ENCODE measurements at regions not wholly inside any gene's neighbourhood (a gene's known extent, or its start where the extent isn't known, plus 50 kb on each side); places are given as distances from the start of the nearest gene placed in this dataset.
A peak's percentile ranks its signal among the peaks of the same experiment; 100 is the strongest.

DNA sequence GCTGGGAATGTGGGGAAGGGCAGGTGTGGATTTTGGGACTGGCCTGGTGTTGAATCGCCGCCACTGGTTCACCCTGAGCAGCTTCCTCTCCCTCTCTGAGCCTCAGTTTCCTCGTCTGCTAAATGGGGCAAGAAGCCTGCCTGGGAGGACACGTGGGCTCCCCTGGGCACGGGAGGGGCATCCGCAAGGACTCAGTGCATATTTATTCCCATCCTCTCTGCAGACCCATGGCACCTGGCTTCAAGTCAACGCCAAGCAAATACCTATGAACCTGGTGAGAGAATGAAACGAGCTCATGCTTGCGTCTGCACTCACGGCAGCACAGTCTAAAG lies 234.4 kb downstream of the PTPRU start:
- no peak for DNase-seq
- Histone ChIP-seq H3K36me3 (ENCODE audit: control insufficient read depth, insufficient read depth, low read length) (no peaks in the 10 kb centered on the region), H3K9me3 (ENCODE audit: control insufficient read depth, low read length) (peaks cover 5% of the 10 kb centered on the region), H3K27me3 (ENCODE audit: control insufficient read depth, insufficient read depth, low read length, poor library complexity, severe bottlenecking) (no peaks in the 10 kb centered on the region), H3K27ac (ENCODE audit: low read depth, low read length) (no peak overlapping the region), H3K9ac (ENCODE audit: extremely low read depth, low read length, poor library complexity, severe bottlenecking) (no peak overlapping the region), H3K4me1 (ENCODE audit: control insufficient read depth, insufficient read depth, low read length) (peaks cover 26% of the 10 kb centered on the region), H3K4me3 (ENCODE audit: low read length) (no peak overlapping the region)
- WGBS, 2 experiments (ENCODE audit: insufficient coverage in 1 of 2, insufficient read length in 1 of 2): 86 to 96% methylated on average over 5 to 10 of the region's 10 CpGs
- no peak overlapping the region for H3K27ac Mint-ChIP-seq
- H3K36me3 Mint-ChIP-seq (ENCODE audit: low read depth): no peaks in the 10 kb centered on the region
- peaks cover 61% of the 10 kb centered on the region for H3K4me1 Mint-ChIP-seq
- peaks cover 10% of the 10 kb centered on the region for H3K9me3 Mint-ChIP-seq
- TF ChIP-seq, protein P1, sequence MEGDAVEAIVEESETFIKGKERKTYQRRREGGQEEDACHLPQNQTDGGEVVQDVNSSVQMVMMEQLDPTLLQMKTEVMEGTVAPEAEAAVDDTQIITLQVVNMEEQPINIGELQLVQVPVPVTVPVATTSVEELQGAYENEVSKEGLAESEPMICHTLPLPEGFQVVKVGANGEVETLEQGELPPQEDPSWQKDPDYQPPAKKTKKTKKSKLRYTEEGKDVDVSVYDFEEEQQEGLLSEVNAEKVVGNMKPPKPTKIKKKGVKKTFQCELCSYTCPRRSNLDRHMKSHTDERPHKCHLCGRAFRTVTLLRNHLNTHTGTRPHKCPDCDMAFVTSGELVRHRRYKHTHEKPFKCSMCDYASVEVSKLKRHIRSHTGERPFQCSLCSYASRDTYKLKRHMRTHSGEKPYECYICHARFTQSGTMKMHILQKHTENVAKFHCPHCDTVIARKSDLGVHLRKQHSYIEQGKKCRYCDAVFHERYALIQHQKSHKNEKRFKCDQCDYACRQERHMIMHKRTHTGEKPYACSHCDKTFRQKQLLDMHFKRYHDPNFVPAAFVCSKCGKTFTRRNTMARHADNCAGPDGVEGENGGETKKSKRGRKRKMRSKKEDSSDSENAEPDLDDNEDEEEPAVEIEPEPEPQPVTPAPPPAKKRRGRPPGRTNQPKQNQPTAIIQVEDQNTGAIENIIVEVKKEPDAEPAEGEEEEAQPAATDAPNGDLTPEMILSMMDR (conservative IDR thresholded peaks at IDR 0.05): no peak
- H3K27me3 Mint-ChIP-seq (ENCODE audit: insufficient read depth): peaks cover 4% of the 10 kb centered on the region
- no peak overlapping the region for H3K4me3 Mint-ChIP-seq

DNA sequence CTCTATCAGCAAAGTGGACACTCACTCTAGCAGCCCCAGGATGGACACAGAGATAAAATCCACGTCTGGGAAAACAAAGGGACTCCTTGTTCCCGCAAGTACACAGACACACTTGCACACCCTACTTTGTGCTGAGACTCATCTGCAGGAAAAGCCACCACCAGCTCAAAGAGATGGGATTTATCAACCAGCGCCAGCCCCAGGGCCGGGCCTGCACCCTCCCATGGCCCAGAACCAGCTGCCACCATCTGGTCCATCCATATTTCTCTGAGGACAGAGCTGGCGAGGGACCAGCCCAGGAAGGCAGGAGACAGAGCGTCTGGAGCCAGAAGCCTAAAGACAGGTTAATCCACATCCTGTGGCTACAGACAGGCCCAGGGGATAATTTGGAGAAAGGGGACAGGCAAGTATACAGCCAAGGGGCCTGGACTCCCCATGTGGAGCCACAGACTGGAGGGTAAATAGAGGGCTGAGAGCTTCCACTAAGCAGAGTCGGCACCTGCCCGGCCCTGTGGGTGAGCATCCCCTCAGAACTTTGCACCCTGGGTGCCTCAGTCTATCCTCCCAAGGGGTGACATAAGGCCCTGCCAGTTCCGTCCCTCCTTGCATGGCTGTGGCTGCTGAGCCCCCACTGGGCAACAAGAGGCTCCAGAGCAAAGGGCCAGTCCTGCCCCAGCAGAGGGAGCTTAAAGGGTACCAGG lies 233.9 kb downstream of the PTPRU start:
- TF ChIP-seq, protein P1 (conservative IDR thresholded peaks at IDR 0.05): no peak
- WGBS, 2 experiments (ENCODE audit: insufficient coverage in 1 of 2, insufficient read length in 1 of 2): 73 to 90% methylated on average over 4 to 9 of the region's 9 CpGs

DNA sequence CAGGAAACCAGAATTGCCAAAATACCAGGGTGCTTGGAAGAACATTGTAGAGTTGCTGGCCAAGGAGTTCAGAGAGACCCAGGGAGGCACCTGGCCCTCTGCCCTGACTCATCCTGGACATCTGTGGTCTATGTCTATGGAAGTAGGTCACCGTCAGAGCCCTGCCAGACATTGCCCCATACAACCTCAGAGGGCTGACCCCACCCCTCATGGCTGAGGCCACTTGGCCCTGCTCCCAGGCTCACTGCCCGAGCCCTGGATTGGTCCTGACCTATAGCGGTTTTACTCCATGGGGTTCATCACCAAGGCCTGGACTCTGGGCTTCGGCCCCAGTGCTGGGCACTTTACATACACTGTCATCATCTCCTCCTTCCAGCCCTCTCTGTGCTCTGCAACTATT lies 233.1 kb downstream of the PTPRU start:
- Histone ChIP-seq H3K36me3 (ENCODE audit: control insufficient read depth, insufficient read depth, low read length) (no peaks in the 10 kb centered on the region), H3K9ac (ENCODE audit: extremely low read depth, low read length, poor library complexity, severe bottlenecking) (no peak overlapping the region), H3K9me3 (ENCODE audit: control insufficient read depth, low read length) (peaks cover 13% of the 10 kb centered on the region), H3K4me3 (ENCODE audit: low read length) (no peak overlapping the region), H3K4me1 (ENCODE audit: control insufficient read depth, insufficient read depth, low read length) (peaks cover 21% of the 10 kb centered on the region), H3K27me3 (ENCODE audit: control insufficient read depth, insufficient read depth, low read length, poor library complexity, severe bottlenecking) (no peaks in the 10 kb centered on the region), H3K27ac (ENCODE audit: low read depth, low read length) (no peak overlapping the region)
- Mint-ChIP-seq H3K4me1 (peaks cover 48% of the 10 kb centered on the region), H3K9me3 (peaks cover 21% of the 10 kb centered on the region), H3K36me3 (ENCODE audit: low read depth) (no peaks in the 10 kb centered on the region), H3K4me3 (no peak overlapping the region), H3K27ac (no peak overlapping the region), H3K27me3 (ENCODE audit: insufficient read depth) (peaks cover 4% of the 10 kb centered on the region)
- TF ChIP-seq, protein P1 (conservative IDR thresholded peaks at IDR 0.05): no peak
- 78 to 100% methylated on average over 2 to 4 of the region's 4 CpGs for WGBS, 2 experiments (ENCODE audit: insufficient coverage in 1 of 2, insufficient read length in 1 of 2)
- peak; percentile 28 for DNase-seq

More for the DNA sequence above, 233.9 kb downstream of the PTPRU start:
- H3K4me3 Mint-ChIP-seq: no peak overlapping the region
- Histone ChIP-seq H3K27ac (ENCODE audit: low read depth, low read length) (no peak overlapping the region), H3K4me3 (ENCODE audit: low read length) (no peak overlapping the region), H3K9me3 (ENCODE audit: control insufficient read depth, low read length) (peaks cover 9% of the 10 kb centered on the region), H3K36me3 (ENCODE audit: control insufficient read depth, insufficient read depth, low read length) (no peaks in the 10 kb centered on the region), H3K4me1 (ENCODE audit: control insufficient read depth, insufficient read depth, low read length) (peaks cover 24% of the 10 kb centered on the region), H3K27me3 (ENCODE audit: control insufficient read depth, insufficient read depth, low read length, poor library complexity, severe bottlenecking) (no peaks in the 10 kb centered on the region), H3K9ac (ENCODE audit: extremely low read depth, low read length, poor library complexity, severe bottlenecking) (no peak overlapping the region)
- no peaks in the 10 kb centered on the region for H3K36me3 Mint-ChIP-seq (ENCODE audit: low read depth)
- peak; percentile 39 for DNase-seq
- no peak overlapping the region for H3K27ac Mint-ChIP-seq
- peaks cover 4% of the 10 kb centered on the region for H3K27me3 Mint-ChIP-seq (ENCODE audit: insufficient read depth)
- H3K4me1 Mint-ChIP-seq: peaks cover 56% of the 10 kb centered on the region
- H3K9me3 Mint-ChIP-seq: peaks cover 14% of the 10 kb centered on the region

Data from endodermal cell (in vitro differentiated cells).